NOMO-1 (cell line): ENCODE measurements at regions not wholly inside any gene's neighbourhood (a gene's known extent, or its start where the extent isn't known, plus 50 kb on each side); places are given as distances from the start of the nearest gene placed in this dataset.
A peak's percentile ranks its signal among the peaks of the same experiment; 100 is the strongest.

Experiments
- DNase-seq, 2 experiments: peaks; one replicate each; lab custom pipeline; 2025; ENCODE audit not compliant: unreplicated experiment in 2 of 2; lab: John Stamatoyannopoulos, UW

DNA sequence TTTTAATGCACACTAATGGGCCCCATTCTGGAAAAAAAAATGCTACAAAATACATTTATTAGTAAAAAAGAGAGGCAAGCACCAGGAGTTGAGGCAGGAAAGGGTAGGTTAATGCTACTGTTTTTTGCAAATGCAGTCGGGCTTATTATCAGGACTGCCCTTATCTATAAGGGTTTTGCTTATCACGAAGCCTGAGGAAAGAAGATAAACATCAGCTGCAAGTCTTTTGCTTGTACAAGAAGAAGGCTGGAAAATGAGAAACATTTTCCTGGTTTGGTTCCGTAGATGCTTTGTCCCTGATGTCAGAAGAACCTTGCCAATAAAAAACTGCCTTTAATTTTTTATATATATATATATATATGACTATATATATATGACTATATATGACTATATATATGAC, 189.3 kb upstream of the VGLL2 start:
- no peak for DNase-seq

GRCh38 chr6:117077300-117077699, 188.1 kb upstream of the VGLL2 start:
- no peak for DNase-seq

GRCh38 chr6:117078624-117079023, 186.7 kb upstream of the VGLL2 start:
- no peak for DNase-seq

DNA sequence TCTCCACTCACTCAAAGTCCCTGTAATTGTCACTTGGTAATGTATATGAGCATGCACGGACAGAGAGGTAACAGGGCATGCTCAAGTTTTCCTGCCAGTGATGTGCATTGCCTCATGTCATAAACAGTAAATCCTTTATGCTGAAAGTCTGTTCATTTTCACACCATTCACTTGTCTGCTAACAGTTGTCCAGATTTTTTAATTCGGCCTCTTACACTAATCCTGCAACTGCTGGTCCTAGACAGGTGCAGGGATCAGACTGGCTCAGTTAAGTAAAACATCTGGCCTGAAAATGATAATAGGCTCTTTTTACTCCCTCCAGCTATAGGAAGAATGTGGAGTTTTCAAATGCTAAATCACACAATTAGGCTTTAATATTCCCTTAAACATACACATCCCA, 185.4 kb upstream of the VGLL2 start:
- DNase-seq, result no peak

- DNase-seq, result no peak
These were observed 175.8 kb upstream of the VGLL2 start for GRCh38 chr6:117089604-117090003.

DNA sequence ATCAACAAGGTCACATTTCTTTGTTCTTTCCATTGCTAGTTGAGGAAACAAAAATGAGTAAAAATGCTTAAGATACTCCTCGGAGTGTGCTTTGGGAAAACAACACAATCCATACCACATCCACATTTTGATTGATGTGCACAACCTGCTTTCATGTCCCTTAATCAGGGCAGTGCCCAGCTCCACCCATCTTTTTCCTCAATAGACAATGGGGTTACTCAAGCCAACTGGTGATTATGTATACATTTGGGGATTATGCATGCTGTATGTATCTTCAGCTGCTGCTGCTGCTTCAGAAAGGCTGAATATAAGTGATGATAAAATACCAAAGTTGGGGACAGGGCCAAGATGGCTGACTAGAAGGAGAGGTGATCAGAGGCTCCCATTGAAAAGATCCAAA, 155.2 kb upstream of the VGLL2 start:
- no peak for DNase-seq

- DNase-seq, result no peak
These were observed 154.6 kb upstream of the VGLL2 start for GRCh38 chr6:117110737-117111136.

- DNase-seq, result no peak
These were observed 147.7 kb upstream of the VGLL2 start for GRCh38 chr6:117117652-117118051.

- peak; percentile 73 to 90 for DNase-seq
These were observed 146.9 kb upstream of the VGLL2 start for GRCh38 chr6:117118490-117118889.

DNA sequence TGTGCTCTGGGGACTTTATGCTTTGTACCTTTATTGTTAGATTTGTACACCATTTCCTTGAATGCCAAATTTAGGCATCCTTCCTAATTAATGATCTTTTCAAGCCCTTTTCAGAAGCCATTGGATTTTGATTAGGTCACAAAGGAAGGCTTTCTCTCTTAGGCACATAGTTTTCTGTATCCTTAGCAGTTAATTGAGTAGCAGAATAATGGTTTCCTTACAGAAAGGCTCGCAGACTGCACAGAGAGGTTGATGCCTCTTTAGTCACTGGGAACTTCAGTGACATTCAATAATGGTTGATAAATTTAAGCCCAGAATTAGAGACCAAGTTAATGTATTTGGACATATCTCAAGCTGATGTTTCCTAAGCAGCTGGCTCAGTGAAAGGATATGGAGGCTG, 139.1 kb upstream of the VGLL2 start:
- DNase-seq, result no peak

GRCh38 chr6:117128052-117128451, 137.3 kb upstream of the VGLL2 start:
- no peak for DNase-seq

GRCh38 chr6:117130125-117130524, 135.2 kb upstream of the VGLL2 start:
- no peak for DNase-seq

DNA sequence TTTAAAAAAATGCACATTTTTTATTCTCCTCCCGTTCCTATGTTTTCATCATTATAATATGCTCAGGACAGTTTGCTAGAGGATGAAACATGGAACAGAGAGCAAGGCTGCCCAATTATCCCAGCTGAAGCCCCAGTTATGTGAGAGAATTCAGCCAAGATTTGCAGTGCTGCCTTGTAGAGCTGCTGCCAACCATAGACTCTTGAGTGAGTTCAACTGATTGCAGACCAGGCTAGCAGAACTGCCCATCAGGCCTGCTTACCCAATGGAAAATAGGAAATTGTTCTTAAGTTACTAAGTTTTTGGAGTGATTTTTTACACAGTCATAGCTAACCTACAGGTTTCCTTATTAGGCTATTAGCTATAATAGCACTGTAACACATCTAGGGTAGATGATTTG, 128.7 kb upstream of the VGLL2 start:
- no peak for DNase-seq

DNA sequence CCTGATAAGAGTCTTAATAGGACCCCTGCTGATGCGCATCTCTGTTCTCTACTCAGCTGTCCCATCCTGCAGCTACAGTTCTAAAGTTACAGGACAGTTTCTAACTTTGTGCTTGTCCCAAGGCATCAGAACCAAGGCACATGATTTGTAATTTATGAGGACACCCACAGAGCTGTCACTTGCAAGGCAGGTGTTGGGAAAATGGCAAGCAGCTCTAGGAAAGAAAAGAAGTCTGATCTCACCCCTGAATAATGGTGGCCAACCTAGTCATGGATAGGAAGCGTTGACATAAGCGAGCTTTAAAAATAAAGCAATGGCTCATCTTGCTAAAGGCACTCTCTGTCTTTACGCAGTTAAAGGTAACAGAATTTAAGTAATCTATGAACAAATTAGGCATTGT, 127.6 kb upstream of the VGLL2 start:
- DNase-seq, result no peak

- DNase-seq, result no peak
These were observed 126.9 kb upstream of the VGLL2 start for GRCh38 chr6:117138425-117138824.

DNA sequence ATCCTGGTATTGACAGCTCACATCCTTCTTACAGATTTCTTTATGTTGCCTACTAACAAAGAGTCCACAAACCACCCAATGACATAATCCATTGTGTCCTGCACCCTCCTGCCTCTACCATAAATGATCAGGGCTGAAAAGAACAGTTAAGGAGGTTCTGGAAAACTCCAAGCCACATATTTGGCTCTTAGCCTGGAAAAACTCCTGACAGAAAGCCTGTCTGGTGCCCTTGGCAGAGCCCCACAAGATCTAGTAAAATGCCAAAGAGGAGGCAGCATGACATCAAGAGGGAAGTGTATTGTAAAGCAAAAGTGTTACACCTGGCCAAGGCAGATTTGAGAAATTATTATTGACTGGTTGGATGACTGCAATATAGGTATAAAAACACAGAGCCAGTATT, 126.4 kb upstream of the VGLL2 start:
- no peak for DNase-seq

- no peak for DNase-seq
These were observed 123.2 kb upstream of the VGLL2 start for GRCh38 chr6:117142142-117142541.

DNA sequence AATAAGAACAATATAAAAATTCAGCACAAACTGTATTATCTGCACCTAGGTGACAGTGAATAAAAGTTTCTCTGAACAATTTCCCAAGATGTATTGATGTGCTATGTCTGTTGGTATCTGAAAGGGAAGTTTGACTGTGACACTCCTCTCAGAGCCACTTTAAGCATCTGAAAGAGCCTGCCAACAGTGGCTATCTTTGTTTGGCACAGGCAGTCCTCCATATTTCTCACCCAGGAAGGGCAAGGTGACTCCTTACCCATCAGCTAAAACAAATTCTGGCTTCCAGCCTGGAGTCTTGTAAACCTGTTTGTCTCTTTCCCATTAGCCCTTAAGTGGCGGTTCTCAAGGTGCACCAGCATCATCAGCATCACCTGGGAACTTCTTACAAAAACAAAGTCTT, 122.4 kb upstream of the VGLL2 start:
- no peak for DNase-seq

GRCh38 chr6:117143647-117144046, 121.7 kb upstream of the VGLL2 start:
- DNase-seq, result peak; percentile 16 to 73

GRCh38 chr6:117145940-117146339, 119.4 kb upstream of the VGLL2 start:
- no peak for DNase-seq

GRCh38 chr6:117149324-117149723, 116.0 kb upstream of the VGLL2 start:
- no peak for DNase-seq

DNA sequence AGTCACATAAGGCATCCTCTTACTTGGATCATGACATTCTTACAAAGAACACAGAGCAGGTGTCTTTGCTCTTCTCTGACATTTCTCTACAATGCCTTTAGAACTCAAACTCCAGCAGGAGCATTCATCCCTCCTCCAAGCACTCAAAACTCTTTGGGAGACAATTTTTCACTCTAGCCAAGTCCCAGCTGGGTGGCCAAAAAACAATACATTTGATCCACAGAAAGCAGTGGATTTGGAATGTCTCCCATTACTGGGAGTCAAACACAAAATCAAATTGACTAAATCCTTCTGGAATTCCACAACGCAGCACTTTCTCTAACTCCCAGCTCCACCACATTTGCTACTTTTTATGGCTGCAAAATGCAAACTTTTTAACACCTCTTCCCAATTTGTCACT, 108.6 kb upstream of the VGLL2 start:
- DNase-seq, result no peak

DNA sequence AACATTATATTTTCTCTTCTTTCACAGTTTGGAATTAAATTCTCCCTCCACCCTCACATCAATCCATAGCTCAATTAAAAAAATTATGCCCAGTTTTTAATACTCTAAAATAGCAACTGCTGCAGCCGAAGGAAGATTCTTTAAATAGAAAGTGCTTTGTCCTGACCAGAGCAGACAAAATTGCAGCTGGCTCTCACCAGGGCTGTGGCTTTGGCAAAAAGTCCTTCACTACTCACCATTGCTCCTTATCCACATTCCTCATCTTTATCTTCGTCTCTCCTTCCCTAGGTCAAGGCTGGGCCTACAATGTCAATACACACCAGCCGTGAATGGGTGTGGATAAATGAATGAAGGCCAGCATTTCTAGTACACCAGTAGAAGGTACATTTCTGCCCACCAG, 107.9 kb upstream of the VGLL2 start:
- no peak for DNase-seq
